K562 (cell line): ENCODE measurements at regions not wholly inside any gene's neighbourhood (a gene's known extent, or its start where the extent isn't known, plus 50 kb on each side); places are given as distances from the start of the nearest gene placed in this dataset.

Source experiments
- ATAC-seq: fragments of 200-7000 bp; cut with Tn5 transposase; 3 replicates; pipeline ENCODE4 v1.9.1; 2020; ENCODE audit warnings: moderate library complexity
- BruUV-seq: library from RNA; stranded (reverse); fragments of 400-500 nt; replicated peaks from 2 replicates; lab custom pipeline; 2021; lab: Mats Ljungman, UMichigan
- CTCF ChIA-PET: fragments of 300-600 bp; formaldehyde crosslinking; extraction: SDS; loops from one replicate; lab custom pipeline; 2021; ENCODE audit warnings: low intra/inter-chr PET ratio; lab: Yijun Ruan, JAX
- POLR2A ChIA-PET: fragments of 300-600, 350-650 bp; sonication (Branson Sonifier 250); formaldehyde crosslinking; extraction: SDS; loops from one replicate; lab custom pipeline; 2021; ENCODE audit warnings: antibody characterized with exemption, inconsistent platforms; lab: Yijun Ruan, JAX
- DNase-seq, 4 experiments: peaks; one replicate each; pipeline versions ENCODE4 v3.0.0 to v3.0.0-alpha.2; 2011 to 2018; ENCODE audit warnings: low spot score in 3 of 4, mixed read lengths in 3 of 4; ENCODE audit errors: extremely low read depth in 1 of 4
- FAIRE-seq: peaks from 2 replicates; lab custom pipeline; 2011; peaks lifted over from hg19 to GRCh38; lab: Jason Lieb, UNC
- H2AFZ ChIP-seq: 2 replicates; pipeline ENCODE4 v1.6.0; 2011; ENCODE audit warnings: low read depth, low read length, control low read depth, inconsistent platforms
- H3K27ac ChIP-seq: fragments of 200-600 bp; 3 replicates; pipeline ENCODE4 v1.8.0; 2011; ENCODE audit warnings: low read depth, mild to moderate bottlenecking, control low read depth, inconsistent platforms, low read length, moderate library complexity, mixed read lengths; ENCODE audit errors: extremely low read depth
- H3K27me3 ChIP-seq, 2 experiments: fragments of 300-600 bp in 1 of 2; 2 replicates in 1 of 2; 3 replicates in 1 of 2; pipeline versions ENCODE4 v1.6.0 to v1.8.0; 2011; ENCODE audit warnings: inconsistent platforms in 2 of 2, low read length in 2 of 2, mild to moderate bottlenecking in 1 of 2, mixed read lengths in 1 of 2, moderate library complexity in 1 of 2; ENCODE audit not compliant: control insufficient read depth in 2 of 2, insufficient read depth in 2 of 2
- H3K36me3 ChIP-seq: fragments of 300-600 bp; 3 replicates; pipeline ENCODE4 v1.8.0; 2011; ENCODE audit warnings: mild to moderate bottlenecking, low read length, inconsistent platforms; ENCODE audit not compliant: control insufficient read depth, insufficient read depth
- H3K4me1 ChIP-seq, 2 experiments: fragments of 200-600 bp in 1 of 2; replicated peaks in 1 of 2; 2 replicates in 1 of 2; 3 replicates in 1 of 2; pipeline versions ENCODE4 v1.5.1 to v1.8.0; 2011; ENCODE audit warnings: inconsistent platforms in 2 of 2, low read length in 2 of 2, mild to moderate bottlenecking in 1 of 2, mixed read lengths in 1 of 2, moderate library complexity in 1 of 2; ENCODE audit not compliant: control insufficient read depth in 2 of 2, insufficient read depth in 2 of 2
- H3K4me2 ChIP-seq: 2 replicates; pipeline ENCODE4 v1.6.1; 2011; ENCODE audit warnings: low read length, control low read depth, inconsistent platforms, mixed read lengths; ENCODE audit not compliant: insufficient read depth
- H3K4me3 ChIP-seq: fragments of 200-600 bp; sonication (generic), shearing (Covaris generic); 2 replicates; pipeline ENCODE4 v1.5.1; 2016; ENCODE audit warnings: control low read depth, inconsistent platforms
- H3K79me2 ChIP-seq: fragments of 200-600 bp; 3 replicates; pipeline ENCODE4 v1.8.0; 2011; ENCODE audit warnings: low read length, inconsistent platforms; ENCODE audit not compliant: control insufficient read depth, insufficient read depth
- H3K9ac ChIP-seq, 2 experiments: 2 replicates each; pipeline versions ENCODE4 v1.6.0 to v1.6.1; 2011; ENCODE audit warnings: low read depth in 2 of 2, low read length in 2 of 2, control low read depth in 1 of 2, inconsistent platforms in 1 of 2, mild to moderate bottlenecking in 1 of 2, mixed read lengths in 1 of 2; ENCODE audit not compliant: insufficient read depth in 1 of 2
- H3K9me1 ChIP-seq: one replicate; pipeline ENCODE4 v1.6.0; 2011; ENCODE audit warnings: inconsistent platforms, mild to moderate bottlenecking, low read length, moderate library complexity; ENCODE audit not compliant: control insufficient read depth, insufficient read depth
- H3K9me3 ChIP-seq: replicated peaks from 2 replicates; pipeline ENCODE4 v1.5.1; 2011; ENCODE audit warnings: low read depth, low read length, inconsistent platforms; ENCODE audit not compliant: control insufficient read depth, insufficient read depth
- H4K20me1 ChIP-seq: replicated peaks from 2 replicates; pipeline ENCODE4 v1.6.1; 2011; ENCODE audit warnings: low read length, inconsistent platforms, mixed read lengths; ENCODE audit not compliant: control insufficient read depth, insufficient read depth
- BRD4 ChIP-seq: fragments of 200-600 bp; sonication (generic); IDR thresholded peaks from 2 replicates; pipeline ENCODE4 v1.6.1; 2017; ENCODE audit warnings: inconsistent platforms
- E4F1 ChIP-seq: fragments of 250-450 bp; sonication (Bioruptor Pico); IDR thresholded peaks from 2 replicates; pipeline ENCODE4 v1.5.0; 2021; ENCODE audit warnings: mild to moderate bottlenecking, borderline replicate concordance
- GTF2A2 ChIP-seq: IDR thresholded peaks from 2 replicates; pipeline ENCODE4 v1.6.1; 2016; ENCODE audit warnings: mild to moderate bottlenecking, missing genetic modification characterization, missing compliant biosample characterization
- LARP7 ChIP-seq: fragments of 450-650 bp; IDR thresholded peaks from 2 replicates; pipeline ENCODE4 v1.6.1; 2016
- RBM15 ChIP-seq: fragments of 200-400 bp; formaldehyde crosslinking; IDR thresholded peaks from 2 replicates; pipeline ENCODE4 v1.6.1; 2018; ENCODE audit warnings: mild to moderate bottlenecking, low read length, moderate library complexity; ENCODE audit not compliant: insufficient read depth
- SIX5 ChIP-seq, 2 experiments: IDR thresholded peaks; 2 replicates each; pipeline ENCODE4 v1.6.1; 2011; ENCODE audit warnings: low read length in 2 of 2, borderline replicate concordance in 1 of 2, low read depth in 1 of 2, mild to moderate bottlenecking in 1 of 2, moderate library complexity in 1 of 2; ENCODE audit not compliant: insufficient read depth in 1 of 2
- SMC3 ChIP-seq: conservative IDR thresholded peaks from 2 replicates; pipeline ENCODE4 v1.6.1; 2011; ENCODE audit warnings: low read depth, low read length, improper control_type of control experiment; ENCODE audit not compliant: insufficient read depth
- SRSF3 ChIP-seq: fragments of 200-400 bp; formaldehyde crosslinking; IDR thresholded peaks from 2 replicates; pipeline ENCODE4 v1.6.1; 2016; ENCODE audit warnings: mild to moderate bottlenecking, low read length, moderate library complexity; ENCODE audit not compliant: insufficient read depth
- TCF7L2 ChIP-seq: fragments of 150-350 bp; IDR thresholded peaks from 2 replicates; pipeline ENCODE4 v1.6.1; 2016; ENCODE audit warnings: low read depth, mild to moderate bottlenecking, low read length, moderate library complexity
- ZNF217 ChIP-seq: sonication (generic); formaldehyde crosslinking; IDR thresholded peaks from 2 replicates; pipeline ENCODE4 v1.8.0; 2022; ENCODE audit warnings: mild to moderate bottlenecking, missing genetic modification reagents
- WGBS: fragments of 100-300 bp; shearing (Covaris generic); methylation state at CpG from one replicate; pipeline ENCODE4 v1.1.6; 2016; ENCODE audit warnings: low coverage, mixed read lengths; ENCODE audit not compliant: insufficient coverage; ENCODE audit errors: missing lambda C conversion rate; 5-methylcytosine and 5-hydroxymethylcytosine counted together
- in situ Hi-C: fragments of 300-500 bp; cut with MboI; formaldehyde crosslinking; loops from 4 replicates; pipeline ENCODE4 v1.15.0; 2018; ENCODE audit warnings: inconsistent platforms, mixed read lengths
- intact Hi-C: fragments of 100-400 bp; cut with micrococcal nuclease; formaldehyde crosslinking; loops from 2 replicates; pipeline ENCODE4 v1.14.2; 2022
- TF ChIP-seq, protein P1 (sequence below): sonication (generic); formaldehyde crosslinking; IDR thresholded peaks from 2 replicates; pipeline ENCODE4 v1.8.0; 2022; ENCODE audit warnings: mild to moderate bottlenecking, missing genetic modification reagents
- TF ChIP-seq, protein P2 (sequence below): fragments of 450-650 bp; IDR thresholded peaks from 2 replicates; pipeline ENCODE4 v1.6.1; 2018; ENCODE audit warnings: mild to moderate bottlenecking, low read depth; ENCODE audit not compliant: partially characterized antibody
- TF ChIP-seq, protein P3 (sequence below): fragments of 250-450 bp; sonication (Bioruptor Pico); IDR thresholded peaks from 2 replicates; pipeline ENCODE4 v1.4.0; 2020; ENCODE audit warnings: mild to moderate bottlenecking

GRCh38 chr22:47230741-47231140, 468.3 kb downstream of the TBC1D22A start (continued):
- TF ChIP-seq SRSF3: no peak
- no peak for TF ChIP-seq SMC3
- TF ChIP-seq TCF7L2: no peak
- no peak for TF ChIP-seq SIX5 (IDR thresholded peaks at IDR 0.05; ENCODE audit: borderline replicate concordance in 1 of 2, insufficient read depth in 1 of 2, low read depth in 1 of 2, low read length in 2 of 2)
- TF ChIP-seq, protein P1, sequence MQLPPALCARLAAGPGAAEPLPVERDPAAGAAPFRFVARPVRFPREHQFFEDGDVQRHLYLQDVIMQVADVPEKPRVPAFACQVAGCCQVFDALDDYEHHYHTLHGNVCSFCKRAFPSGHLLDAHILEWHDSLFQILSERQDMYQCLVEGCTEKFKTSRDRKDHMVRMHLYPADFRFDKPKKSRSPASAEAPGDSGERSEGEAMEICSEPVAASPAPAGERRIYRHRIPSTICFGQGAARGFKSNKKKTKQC: no peak

DNA sequence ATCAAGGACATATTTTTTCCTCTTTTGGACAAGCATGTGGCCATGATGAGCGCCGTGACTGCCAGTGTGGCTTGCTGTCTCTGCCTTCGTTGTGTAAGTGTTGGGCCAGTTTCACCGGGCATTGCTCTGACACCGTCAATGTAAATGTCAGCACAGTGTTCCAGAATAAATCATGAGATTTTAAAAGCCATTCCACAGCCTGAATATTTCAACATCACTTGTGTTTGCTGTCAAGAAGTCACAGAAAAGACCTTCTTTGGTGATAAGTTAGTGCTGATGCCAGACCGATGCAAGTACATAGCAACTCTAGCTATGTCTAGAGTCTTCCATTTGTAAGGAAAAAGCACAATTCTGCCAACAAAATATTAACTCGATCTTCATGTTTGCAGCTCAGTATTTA, 467.8 kb downstream of the TBC1D22A start:
- ChIA-PET CTCF (no interaction called here), POLR2A (no interaction called here)
- no peak for DNase-seq
- no TSS peak for BruUV-seq
- Histone ChIP-seq H3K79me2 (no peaks in the 10 kb centered on the region), H3K27me3 (no peaks in the 10 kb centered on the region), H3K9me1 (no peaks in the 10 kb centered on the region), H3K9me3 (no peaks in the 10 kb centered on the region), H2AFZ (no peak overlapping the region), H3K4me2 (no peak overlapping the region), H3K27ac (no peak overlapping the region), H3K9ac (no peak overlapping the region), H3K4me3 (no peak overlapping the region), H3K4me1 (no peaks in the 10 kb centered on the region), H4K20me1 (no peaks in the 10 kb centered on the region), H3K36me3 (no peaks in the 10 kb centered on the region)
- TF ChIP-seq RBM15 (no peak), BRD4 (no peak), LARP7 (no peak), ZNF217 (CRISPR knock-in tag) (no peak), E4F1 (CRISPR knock-in tag) (no peak), GTF2A2 (no peak)
- TF ChIP-seq, protein P2, sequence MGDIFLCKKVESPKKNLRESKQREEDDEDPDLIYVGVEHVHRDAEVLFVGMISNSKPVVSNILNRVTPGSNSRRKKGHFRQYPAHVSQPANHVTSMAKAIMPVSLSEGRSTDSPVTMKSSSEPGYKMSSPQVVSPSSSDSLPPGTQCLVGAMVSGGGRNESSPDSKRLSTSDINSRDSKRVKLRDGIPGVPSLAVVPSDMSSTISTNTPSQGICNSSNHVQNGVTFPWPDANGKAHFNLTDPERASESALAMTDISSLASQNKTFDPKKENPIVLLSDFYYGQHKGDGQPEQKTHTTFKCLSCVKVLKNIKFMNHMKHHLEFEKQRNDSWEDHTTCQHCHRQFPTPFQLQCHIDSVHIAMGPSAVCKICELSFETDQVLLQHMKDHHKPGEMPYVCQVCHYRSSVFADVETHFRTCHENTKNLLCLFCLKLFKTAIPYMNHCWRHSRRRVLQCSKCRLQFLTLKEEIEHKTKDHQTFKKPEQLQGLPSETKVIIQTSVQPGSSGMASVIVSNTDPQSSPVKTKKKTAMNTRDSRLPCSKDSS: no peak
- TF ChIP-seq, protein P3, sequence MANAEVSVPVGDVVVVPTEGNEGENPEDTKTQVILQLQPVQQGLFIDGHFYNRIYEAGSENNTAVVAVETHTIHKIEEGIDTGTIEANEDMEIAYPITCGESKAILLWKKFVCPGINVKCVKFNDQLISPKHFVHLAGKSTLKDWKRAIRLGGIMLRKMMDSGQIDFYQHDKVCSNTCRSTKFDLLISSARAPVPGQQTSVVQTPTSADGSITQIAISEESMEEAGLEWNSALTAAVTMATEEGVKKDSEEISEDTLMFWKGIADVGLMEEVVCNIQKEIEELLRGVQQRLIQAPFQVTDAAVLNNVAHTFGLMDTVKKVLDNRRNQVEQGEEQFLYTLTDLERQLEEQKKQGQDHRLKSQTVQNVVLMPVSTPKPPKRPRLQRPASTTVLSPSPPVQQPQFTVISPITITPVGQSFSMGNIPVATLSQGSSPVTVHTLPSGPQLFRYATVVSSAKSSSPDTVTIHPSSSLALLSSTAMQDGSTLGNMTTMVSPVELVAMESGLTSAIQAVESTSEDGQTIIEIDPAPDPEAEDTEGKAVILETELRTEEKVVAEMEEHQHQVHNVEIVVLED (CRISPR knock-in tag): no peak
- in situ Hi-C loops: no loop called here
- 0% methylated on average over 7 of the region's 7 CpGs for WGBS
- ATAC-seq: no peak
- FAIRE-seq: no peak
- intact Hi-C loops: no loop called here
